SK-N-SH (cell line): ENCODE measurements at regions not wholly inside any gene's neighbourhood (a gene's known extent, or its start where the extent isn't known, plus 50 kb on each side); places are given as distances from the start of the nearest gene placed in this dataset.

Experiments used
- CTCF ChIA-PET: fragments of 300-600, 350-600 bp; formaldehyde crosslinking; extraction: SDS; loops from one replicate; lab custom pipeline; 2021; lab: Yijun Ruan, JAX
- POLR2A ChIA-PET: fragments of 350-600 bp; sonication (Branson Sonifier 250); formaldehyde crosslinking; extraction: SDS; loops from one replicate; lab custom pipeline; 2020; ENCODE audit warnings: antibody characterized with exemption, inconsistent platforms; lab: Yijun Ruan, JAX
- DNase-seq: peaks from one replicate; pipeline ENCODE4 v3.0.0; 2012
- H2AFZ ChIP-seq: fragments of 200-600 bp; sonication (generic); 2 replicates; pipeline ENCODE4 v1.8.1; 2016; ENCODE audit warnings: antibody characterized with exemption, mild to moderate bottlenecking, low read depth
- H3F3A ChIP-seq: fragments of 200-600 bp; sonication (generic); replicated peaks from 2 replicates; pipeline ENCODE3; 2016; ENCODE audit warnings: antibody characterized with exemption, mild to moderate bottlenecking; ENCODE audit not compliant: insufficient read depth
- H3K27ac ChIP-seq, 2 experiments: fragments of 200-500 bp in 1 of 2; fragments of 200-600 bp in 1 of 2; sonication (Bioruptor generic) in 1 of 2; sonication (generic), shearing (Covaris generic) in 1 of 2; 2 replicates each; pipeline versions ENCODE4 v1.5.1 to v1.6.1; 2014 to 2016; ENCODE audit warnings: low read depth in 2 of 2, inconsistent platforms in 1 of 2, low read length in 1 of 2, mild to moderate bottlenecking in 1 of 2, mixed read lengths in 1 of 2
- H3K27me3 ChIP-seq: fragments of 200-600 bp; sonication (generic), shearing (Covaris generic); 2 replicates; pipeline ENCODE4 v1.6.1; 2016; ENCODE audit warnings: mixed run types; ENCODE audit not compliant: insufficient read depth
- H3K36me3 ChIP-seq, 2 experiments: fragments of 200-500 bp in 1 of 2; fragments of 200-600 bp in 1 of 2; sonication (Bioruptor generic) in 1 of 2; sonication (generic) in 1 of 2; replicated peaks in 1 of 2; 2 replicates each; pipeline versions ENCODE3 to v1.5.1; 2014 to 2016; ENCODE audit warnings: low read length in 1 of 2, mild to moderate bottlenecking in 1 of 2; ENCODE audit not compliant: insufficient read depth in 2 of 2, control insufficient read depth in 1 of 2
- H3K4me1 ChIP-seq, 2 experiments: fragments of 200-500 bp in 1 of 2; fragments of 200-600 bp in 1 of 2; sonication (Bioruptor generic) in 1 of 2; sonication (generic), shearing (Covaris generic) in 1 of 2; 2 replicates each; pipeline versions ENCODE4 v1.5.1 to v1.6.1; 2014 to 2016; ENCODE audit warnings: low read depth in 1 of 2, low read length in 1 of 2, mixed run types in 1 of 2; ENCODE audit not compliant: insufficient read depth in 2 of 2, control insufficient read depth in 1 of 2
- H3K4me2 ChIP-seq: fragments of 200-600 bp; sonication (generic), shearing (Covaris generic); 2 replicates; pipeline ENCODE4 v1.6.1; 2017; ENCODE audit warnings: mixed run types
- H3K4me3 ChIP-seq, 2 experiments: fragments of 200-500 bp in 1 of 2; fragments of 200-600 bp in 1 of 2; sonication (Bioruptor generic) in 1 of 2; sonication (generic), shearing (Covaris generic) in 1 of 2; 2 replicates each; pipeline versions ENCODE4 v1.5.1 to v1.8.1; 2014 to 2016; ENCODE audit warnings: low read depth in 2 of 2, inconsistent platforms in 1 of 2, low read length in 1 of 2, mild to moderate bottlenecking in 1 of 2, mixed read lengths in 1 of 2, moderate library complexity in 1 of 2
- H3K79me2 ChIP-seq: fragments of 200-600 bp; sonication (generic); 2 replicates; pipeline ENCODE4 v1.8.1; 2017; ENCODE audit warnings: mild to moderate bottlenecking; ENCODE audit not compliant: insufficient read depth
- H3K9ac ChIP-seq: fragments of 200-600 bp; sonication (generic); 2 replicates; pipeline ENCODE4 v1.6.1; 2017; ENCODE audit warnings: mixed run types
- H3K9me2 ChIP-seq: fragments of 200-600 bp; sonication (generic); 2 replicates; pipeline ENCODE4 v1.6.1; 2017; ENCODE audit warnings: mixed run types
- H3K9me3 ChIP-seq: fragments of 200-600 bp; sonication (generic); 2 replicates; pipeline ENCODE4 v1.6.1; 2017; ENCODE audit warnings: mixed run types, mild to moderate bottlenecking, moderate library complexity
- H4K20me1 ChIP-seq: fragments of 200-600 bp; sonication (generic); 2 replicates; pipeline ENCODE4 v1.6.1; 2017; ENCODE audit warnings: mild to moderate bottlenecking, mixed run types; ENCODE audit not compliant: insufficient read depth
- EP300 ChIP-seq, 2 experiments: IDR thresholded peaks; 2 replicates each; pipeline versions ENCODE4 v1.4.0 to v1.6.1; 2012; ENCODE audit warnings: borderline replicate concordance in 1 of 2, low read depth in 1 of 2, low read length in 1 of 2
- FOSL2 ChIP-seq: IDR thresholded peaks from 2 replicates; pipeline ENCODE4 v1.4.0; 2012; ENCODE audit warnings: low read depth, mild to moderate bottlenecking, moderate library complexity, borderline replicate concordance
- FOXM1 ChIP-seq: IDR thresholded peaks from 2 replicates; pipeline ENCODE4 v1.4.0; 2012; ENCODE audit warnings: low read depth, mild to moderate bottlenecking
- MEF2A ChIP-seq: IDR thresholded peaks from 2 replicates; pipeline ENCODE4 v1.4.0; 2012; ENCODE audit warnings: low read depth, borderline replicate concordance
- NFIC ChIP-seq: IDR thresholded peaks from 2 replicates; pipeline ENCODE4 v1.4.0; 2012; ENCODE audit warnings: borderline replicate concordance
- POLR2AphosphoS5 ChIP-seq: IDR thresholded peaks from 2 replicates; pipeline ENCODE4 v1.6.1; 2012; ENCODE audit warnings: low read depth, low read length
- REST ChIP-seq: IDR thresholded peaks from 2 replicates; pipeline ENCODE4 v1.6.1; 2012; ENCODE audit warnings: mild to moderate bottlenecking, low read depth, low read length, moderate library complexity
- USF2 ChIP-seq: fragments of 150-350 bp; IDR thresholded peaks from 2 replicates; pipeline ENCODE4 v1.6.1; 2017; ENCODE audit warnings: antibody characterized with exemption, low read length, low read depth, borderline replicate concordance
- YY1 ChIP-seq: IDR thresholded peaks from 2 replicates; pipeline ENCODE4 v1.4.0; 2012; ENCODE audit warnings: low read depth, mild to moderate bottlenecking
- WGBS: methylation state at CpG from one replicate; pipeline ENCODE4 v1.1.6; 2017; ENCODE audit warnings: low lambda C conversion rate; 5-methylcytosine and 5-hydroxymethylcytosine counted together

- no peak for DNase-seq
- Histone ChIP-seq H3K9me2 (no peaks in the 10 kb centered on the region), H3K79me2 (no peaks in the 10 kb centered on the region), H3K36me3 (no peaks in the 10 kb centered on the region), H3K27me3 (peaks cover 20% of the 10 kb centered on the region; the same call in 1 of the 2 replicates), H2AFZ (no peak overlapping the region), H3F3A (no peaks in the 10 kb centered on the region), H3K9me3 (0 out of 2 replicates have a peak, but pooled peaks cover 4% of the 10 kb centered on the region), H3K4me1 (no peaks in the 10 kb centered on the region), H3K4me3 (no peak overlapping the region), H3K9ac (no peak overlapping the region), H3K4me2 (no peak overlapping the region), H3K27ac (no peak overlapping the region), H4K20me1 (no peaks in the 10 kb centered on the region)
- no peak for TF ChIP-seq EP300 (IDR thresholded peaks at IDR 0.05; ENCODE audit: borderline replicate concordance in 1 of 2, low read depth in 1 of 2, low read length in 1 of 2)
- no peak for TF ChIP-seq MEF2A
- TF ChIP-seq YY1 = no peak
- POLR2A ChIA-PET = no interaction called here
- 0% methylated on average over 3 of the region's 3 CpGs for WGBS
- CTCF ChIA-PET = no interaction called here
Measured at GRCh38 chr10:44618910-44619309, 234.0 kb upstream of the CXCL12 start.

GRCh38 chr10:44619521-44619920, 234.6 kb upstream of the CXCL12 start:
- H3K9me2 ChIP-seq = no peaks in the 10 kb centered on the region
- no peak for DNase-seq
- H3K9ac ChIP-seq = no peak overlapping the region
- WGBS = 0% methylated on average over 1 of the region's 1 CpG
- H4K20me1 ChIP-seq = no peaks in the 10 kb centered on the region
- H3K27ac ChIP-seq = no peak overlapping the region
- ChIA-PET CTCF (no interaction called here), POLR2A (no interaction called here)
- no peaks in the 10 kb centered on the region for H3F3A ChIP-seq
- H3K4me2 ChIP-seq = no peak overlapping the region
- peaks cover 16% of the 10 kb centered on the region; the same call in 1 of the 2 replicates for H3K27me3 ChIP-seq
- no peaks in the 10 kb centered on the region for H3K79me2 ChIP-seq
- H3K36me3 ChIP-seq = no peaks in the 10 kb centered on the region
- no peaks in the 10 kb centered on the region for H3K4me1 ChIP-seq
- 0 out of 2 replicates have a peak, but pooled peaks cover 4% of the 10 kb centered on the region for H3K9me3 ChIP-seq
- H2AFZ ChIP-seq = no peak overlapping the region
- no peak overlapping the region for H3K4me3 ChIP-seq
- TF ChIP-seq POLR2AphosphoS5 (no peak), USF2 (no peak), YY1 (no peak), FOXM1 (no peak), REST (no peak), NFIC (no peak), FOSL2 (no peak)
